ENCODE measurements at regions not wholly inside any gene's neighbourhood (a gene's known extent, or its start where the extent isn't known, plus 50 kb on each side); places are given as distances from the start of the nearest gene placed in this dataset.

DNA sequence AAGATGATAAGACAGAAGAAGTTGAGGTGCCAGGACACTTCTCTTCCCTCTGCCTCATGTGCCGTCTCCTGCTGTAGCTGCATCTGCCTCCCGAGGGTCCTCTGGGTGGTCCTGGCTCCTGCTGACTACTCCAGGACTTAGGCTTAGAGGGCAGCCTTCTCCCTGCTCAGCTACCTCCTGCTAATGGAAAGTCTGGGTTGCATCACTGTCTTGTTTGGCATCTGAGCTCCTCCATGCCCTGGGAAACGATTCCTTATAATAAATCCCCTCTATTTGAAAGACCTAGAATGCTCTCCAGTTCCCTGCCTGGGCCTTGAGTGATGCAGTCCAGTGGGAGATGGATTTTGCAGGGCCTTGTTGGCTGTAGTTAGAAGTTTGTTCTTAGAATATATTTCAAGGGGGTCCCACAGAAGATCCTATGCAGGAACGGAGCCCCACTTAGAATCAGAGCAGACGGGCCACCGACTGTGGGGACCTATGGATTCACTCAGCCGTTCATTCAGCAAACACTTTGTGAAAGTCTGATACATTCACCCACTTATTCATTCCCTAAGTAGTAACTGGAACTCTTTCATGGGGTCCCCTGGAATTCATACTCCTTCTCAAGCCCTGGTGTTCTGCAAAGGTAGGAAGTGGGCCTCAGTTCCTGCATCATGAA, 269.8 kb upstream of the HDAC4 start:
- no peak for DNase-seq (ENCODE audit: low read depth)

GRCh38 chr2:239669899-239670460, 269.2 kb upstream of the HDAC4 start:
- no peak for DNase-seq (ENCODE audit: low read depth)

DNA sequence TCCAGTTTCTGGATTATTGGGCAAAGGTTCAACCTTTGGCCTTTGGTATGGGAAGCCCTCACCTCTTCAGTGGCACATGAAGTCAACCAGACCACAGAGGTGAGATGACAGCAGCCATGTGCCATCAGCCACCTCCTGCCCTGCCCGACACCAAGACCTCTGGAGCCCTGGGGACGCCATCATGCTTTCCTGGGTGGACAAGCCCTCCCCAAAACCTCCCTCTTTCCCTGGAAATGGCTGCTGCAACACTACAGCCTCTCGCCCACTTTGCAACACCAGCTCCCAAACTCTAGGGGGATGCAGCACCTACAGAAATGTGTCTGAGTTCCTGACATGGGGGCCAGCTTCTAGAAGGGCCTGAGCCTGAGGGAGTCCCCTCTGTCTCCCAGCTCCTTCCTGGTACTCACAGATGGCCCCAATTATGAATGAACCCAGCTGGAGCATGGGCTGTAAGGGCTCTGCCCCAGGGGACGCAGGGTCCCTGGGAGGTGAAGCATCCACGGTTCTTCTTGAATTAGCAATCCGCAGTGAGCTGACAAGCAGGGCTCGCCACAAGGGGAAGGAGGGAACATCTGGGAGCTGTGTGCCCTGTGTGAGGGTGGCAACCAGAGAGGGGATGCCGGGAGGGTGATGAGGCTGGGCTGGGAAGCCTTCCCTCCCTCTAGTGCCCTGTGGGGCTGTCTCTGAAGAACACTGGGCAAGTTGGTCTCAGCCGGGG, 268.5 kb upstream of the HDAC4 start:
- DNase-seq (ENCODE audit: low read depth), result no peak

- no peak for DNase-seq (ENCODE audit: low read depth)
Observed at GRCh38 chr2:239668651-239669050, 267.8 kb upstream of the HDAC4 start.

- DNase-seq (ENCODE audit: low read depth), result no peak
Observed at GRCh38 chr2:239668042-239668441, 267.2 kb upstream of the HDAC4 start.

GRCh38 chr2:239667431-239667985, 266.7 kb upstream of the HDAC4 start:
- no peak for DNase-seq (ENCODE audit: low read depth)

DNA sequence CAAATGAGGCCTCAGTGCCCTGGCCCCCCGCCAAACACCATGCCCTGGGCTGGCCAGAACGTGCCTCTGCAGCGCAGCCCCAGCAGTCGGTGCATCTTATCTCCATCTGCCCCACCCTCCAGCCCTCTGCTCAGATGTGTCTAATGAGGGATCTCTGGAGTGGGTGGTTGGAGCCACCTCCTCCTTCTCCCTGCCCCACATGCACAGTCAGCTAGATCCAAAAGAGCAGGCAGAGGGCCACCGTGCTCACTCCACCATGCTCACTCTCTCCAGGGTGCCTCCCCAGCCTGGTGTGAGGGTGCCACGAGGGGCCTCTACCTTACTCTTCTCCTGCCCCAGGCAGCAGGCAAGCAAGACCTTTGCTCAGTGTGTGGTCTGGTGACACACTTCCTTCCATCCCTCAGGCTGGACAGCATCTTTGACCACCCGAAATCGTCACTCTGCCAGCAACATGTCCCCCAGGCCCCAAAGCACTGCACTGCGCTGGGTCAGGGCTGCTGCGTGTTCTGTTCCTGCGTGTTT, 266.1 kb upstream of the HDAC4 start:
- DNase-seq (ENCODE audit: low read depth), result no peak

DNA sequence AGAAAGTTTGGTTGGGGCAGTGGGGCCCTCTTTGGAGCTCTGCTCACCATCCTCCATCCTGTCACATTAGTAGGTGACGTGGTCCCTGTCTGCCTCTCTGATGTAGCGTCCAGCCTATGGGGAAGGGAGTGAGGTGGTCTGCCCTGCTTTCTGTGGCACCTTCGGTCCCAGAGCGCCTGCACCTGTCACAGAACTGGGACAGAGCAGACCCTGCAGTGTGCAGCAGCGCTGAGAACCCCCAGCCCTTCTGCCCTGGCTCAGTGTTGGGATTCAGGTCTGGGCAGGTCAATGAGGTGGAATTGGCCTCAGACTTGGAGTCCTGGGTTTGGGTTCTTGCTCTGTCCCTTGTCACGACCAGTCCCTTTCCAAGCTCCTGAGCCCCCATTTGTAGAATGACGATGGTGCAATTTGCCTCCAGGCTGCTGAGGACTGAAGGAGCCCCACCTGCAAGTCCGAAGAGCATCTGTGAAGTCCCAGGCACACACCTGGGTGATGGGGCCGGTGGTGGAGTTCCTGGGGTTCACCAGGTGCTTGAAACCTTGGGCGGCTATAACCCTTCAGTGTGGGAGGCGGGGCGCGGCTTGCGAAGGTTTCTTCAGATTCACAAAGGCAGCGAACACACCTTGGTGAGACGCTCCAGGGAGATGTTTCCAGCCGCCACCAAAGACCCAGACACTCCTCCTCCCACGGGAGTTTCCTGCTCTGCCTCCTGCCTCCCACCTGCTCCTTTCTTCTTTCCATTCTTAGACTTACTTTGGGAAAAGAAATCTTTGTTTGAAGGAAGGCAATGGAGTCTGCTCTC, 265.4 kb upstream of the HDAC4 start:
- no peak for DNase-seq (ENCODE audit: low read depth)

DNA sequence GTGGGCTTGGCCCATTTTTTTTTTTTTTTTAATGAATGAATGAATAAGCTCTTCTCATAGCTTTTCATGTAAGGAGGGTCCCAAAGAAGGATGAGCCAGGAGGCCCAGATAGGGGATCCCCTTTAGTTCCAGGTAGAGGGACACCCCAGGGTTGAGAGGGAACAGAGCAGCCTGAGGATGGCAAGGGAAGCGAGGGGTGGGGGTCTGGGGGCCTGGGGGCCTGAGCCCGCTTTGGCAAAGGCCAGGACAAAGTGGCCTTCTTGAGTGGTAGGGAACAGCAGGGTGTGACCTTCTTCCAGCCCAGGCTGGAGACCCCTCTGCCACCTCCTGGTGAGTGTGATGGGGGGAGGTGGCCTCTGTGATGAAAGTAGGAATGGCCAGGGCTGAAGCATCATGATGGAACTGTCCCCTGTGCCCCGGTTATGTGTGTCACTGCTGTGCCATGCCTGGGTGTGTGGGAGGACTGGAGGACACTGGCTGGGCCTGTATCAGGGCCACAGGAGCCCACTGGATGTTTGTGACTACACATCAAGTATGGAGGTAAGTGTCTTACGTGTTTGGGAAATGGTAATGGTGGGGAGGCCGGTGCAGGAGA, 263.5 kb upstream of the HDAC4 start:
- no peak for DNase-seq (ENCODE audit: low read depth)

GRCh38 chr2:239663364-239663924, 262.6 kb upstream of the HDAC4 start:
- DNase-seq (ENCODE audit: low read depth), result no peak

DNA sequence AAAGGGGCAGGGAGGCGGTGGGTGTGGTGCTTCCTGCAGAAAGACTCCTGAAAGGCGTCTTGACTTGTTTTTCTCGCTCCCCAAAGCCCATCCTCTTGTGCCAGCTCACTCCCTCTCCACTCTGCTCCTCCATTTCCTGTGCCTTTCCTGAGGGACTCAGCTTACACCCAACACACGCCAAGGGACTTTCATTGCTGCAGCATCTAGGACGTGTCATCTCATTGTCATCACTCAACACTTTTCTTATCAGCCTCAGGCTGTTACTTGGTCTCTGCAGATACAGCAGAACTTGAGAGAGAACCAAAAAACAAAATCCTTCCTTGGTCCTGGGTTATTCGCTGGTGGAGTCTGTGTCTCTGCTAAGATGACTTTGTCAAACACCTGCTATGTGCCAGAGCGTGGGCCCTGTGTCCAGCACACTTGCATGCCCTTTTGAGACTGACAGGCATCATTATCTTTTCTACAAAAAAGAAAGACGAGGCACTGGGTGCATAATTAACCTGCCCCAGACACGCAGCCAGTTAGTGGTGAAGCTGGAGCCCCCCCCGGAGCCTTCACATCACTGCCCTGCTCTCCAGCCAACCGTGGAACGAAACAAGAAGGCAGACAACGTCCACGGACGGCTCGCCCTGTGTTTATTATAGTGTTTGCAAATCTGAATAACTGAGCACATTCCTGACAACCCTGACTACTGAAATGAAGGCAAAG, 261.7 kb upstream of the HDAC4 start:
- DNase-seq (ENCODE audit: low read depth), result no peak

DNA sequence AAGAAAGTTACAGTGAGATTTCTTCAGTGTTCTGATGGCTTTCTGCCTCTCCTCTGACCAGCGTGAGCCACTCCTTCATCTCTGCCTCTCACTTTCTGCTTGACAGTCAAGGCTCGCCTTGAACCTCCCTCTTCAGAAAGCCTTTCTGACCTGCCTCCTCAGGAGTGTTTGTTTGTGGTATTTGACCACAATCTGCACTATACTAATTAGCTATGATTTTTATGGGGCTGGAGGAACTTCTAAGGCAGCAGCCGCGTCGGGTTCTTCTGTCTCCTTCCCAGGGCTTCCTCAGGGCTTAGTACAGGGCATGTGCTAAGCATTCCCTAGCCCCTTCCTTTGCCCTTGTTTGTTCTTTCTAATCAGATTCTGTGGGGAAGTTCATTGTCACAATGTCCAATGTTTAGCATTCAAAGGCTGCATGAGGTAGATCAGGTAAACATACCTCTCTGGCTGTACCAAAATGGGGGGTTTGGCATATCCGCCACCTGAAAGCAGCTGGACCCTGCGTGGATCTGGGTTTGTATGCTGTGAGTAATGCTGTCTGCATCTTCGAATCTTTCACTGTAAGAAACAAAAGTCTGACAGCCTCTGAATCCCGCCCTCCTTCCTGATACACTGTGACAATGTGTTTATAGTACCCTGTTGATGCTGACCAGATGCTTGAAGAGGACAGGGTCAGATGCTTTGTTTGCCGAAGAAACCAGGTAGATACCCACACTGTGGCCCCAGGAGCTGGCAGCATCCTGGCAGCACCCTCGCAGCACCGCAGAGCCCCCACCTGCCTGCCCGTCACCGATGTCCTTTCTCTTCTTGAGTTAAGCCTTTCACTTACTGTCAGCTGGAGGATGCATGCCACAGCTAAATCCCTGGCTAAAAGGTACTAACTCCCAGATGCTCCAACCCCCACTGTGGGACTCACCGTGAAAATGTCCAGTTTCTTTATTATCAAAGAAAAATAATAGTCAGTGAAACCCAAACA, 260.8 kb upstream of the HDAC4 start:
- no peak for DNase-seq (ENCODE audit: low read depth)

GRCh38 chr2:239660390-239661230, 259.8 kb upstream of the HDAC4 start:
- no peak for DNase-seq (ENCODE audit: low read depth)

- DNase-seq (ENCODE audit: low read depth), result no peak
Observed at GRCh38 chr2:239657992-239658391, 257.2 kb upstream of the HDAC4 start.

DNA sequence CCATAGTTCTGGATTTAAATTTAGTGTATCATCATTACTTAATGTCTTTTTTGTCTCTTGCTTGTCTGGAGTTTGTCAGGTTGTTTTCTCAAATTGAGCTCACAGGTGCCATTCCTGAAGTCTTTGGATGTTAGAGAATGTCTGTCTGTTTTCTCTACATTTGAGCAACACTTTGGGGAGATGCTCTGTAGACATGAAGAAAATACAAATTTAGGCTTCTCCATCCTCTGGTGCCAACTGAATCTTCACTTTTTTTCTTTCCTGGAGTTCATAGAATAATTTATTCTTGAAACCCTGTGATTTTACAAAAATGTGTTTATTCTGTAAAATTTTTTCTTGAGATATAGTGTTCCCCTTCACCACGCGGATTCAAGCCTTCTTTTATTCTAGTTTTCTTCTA, 256.4 kb upstream of the HDAC4 start:
- DNase-seq (ENCODE audit: low read depth), result no peak

GRCh38 chr2:239654266-239654665, 253.4 kb upstream of the HDAC4 start:
- DNase-seq (ENCODE audit: low read depth), result no peak

GRCh38 chr2:239651859-239652258, 251.0 kb upstream of the HDAC4 start:
- no peak for DNase-seq (ENCODE audit: low read depth)

GRCh38 chr2:239650674-239651073, 249.9 kb upstream of the HDAC4 start:
- DNase-seq (ENCODE audit: low read depth), result no peak

DNA sequence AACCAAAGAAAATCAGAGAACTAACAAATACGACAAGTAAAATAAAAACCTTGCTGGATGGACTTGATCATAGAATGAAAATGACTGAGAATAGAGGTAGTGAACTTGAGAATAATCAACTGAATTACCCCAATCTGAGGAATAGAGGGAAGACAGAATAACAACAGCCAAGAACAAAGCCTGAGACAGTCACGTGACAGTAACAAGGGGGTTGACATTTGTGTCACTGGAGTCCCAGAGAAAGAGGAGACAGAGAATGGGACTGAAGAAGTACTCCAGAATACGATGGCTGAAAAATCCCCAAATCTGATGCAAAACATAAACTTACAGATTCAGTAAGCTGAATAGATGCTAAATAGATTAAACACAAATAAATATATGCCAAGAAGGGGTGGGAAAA, 248.5 kb upstream of the HDAC4 start:
- DNase-seq (ENCODE audit: low read depth), result no peak

All from activated T-cell treated with anti-CD3 and anti-CD28 coated beads for 48 hours (primary cell).